ENCODE measurements at regions not wholly inside any gene's neighbourhood (a gene's known extent, or its start where the extent isn't known, plus 50 kb on each side); places are given as distances from the start of the nearest gene placed in this dataset.

DNA sequence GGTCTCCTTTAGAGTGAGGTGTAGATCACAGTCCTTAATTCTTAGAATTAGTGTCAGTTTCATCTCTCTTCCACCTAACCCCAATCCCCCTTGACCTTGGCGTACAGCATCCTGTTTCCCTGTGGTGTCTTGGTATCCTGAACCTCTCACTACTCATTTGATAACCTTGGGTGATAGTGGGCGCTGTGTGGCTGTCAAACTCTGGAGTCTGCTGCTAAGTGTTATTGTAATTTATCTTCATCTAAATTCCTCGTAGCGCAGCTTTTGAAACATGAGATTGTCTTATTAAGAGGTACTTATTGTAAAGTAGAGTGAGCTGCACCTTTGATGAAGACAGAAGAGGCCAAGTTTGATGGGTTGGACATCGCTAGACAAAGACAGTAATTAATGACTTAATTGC, 222.6 kb upstream of the SPRED2 start:
- TF ChIP-seq, protein P1, sequence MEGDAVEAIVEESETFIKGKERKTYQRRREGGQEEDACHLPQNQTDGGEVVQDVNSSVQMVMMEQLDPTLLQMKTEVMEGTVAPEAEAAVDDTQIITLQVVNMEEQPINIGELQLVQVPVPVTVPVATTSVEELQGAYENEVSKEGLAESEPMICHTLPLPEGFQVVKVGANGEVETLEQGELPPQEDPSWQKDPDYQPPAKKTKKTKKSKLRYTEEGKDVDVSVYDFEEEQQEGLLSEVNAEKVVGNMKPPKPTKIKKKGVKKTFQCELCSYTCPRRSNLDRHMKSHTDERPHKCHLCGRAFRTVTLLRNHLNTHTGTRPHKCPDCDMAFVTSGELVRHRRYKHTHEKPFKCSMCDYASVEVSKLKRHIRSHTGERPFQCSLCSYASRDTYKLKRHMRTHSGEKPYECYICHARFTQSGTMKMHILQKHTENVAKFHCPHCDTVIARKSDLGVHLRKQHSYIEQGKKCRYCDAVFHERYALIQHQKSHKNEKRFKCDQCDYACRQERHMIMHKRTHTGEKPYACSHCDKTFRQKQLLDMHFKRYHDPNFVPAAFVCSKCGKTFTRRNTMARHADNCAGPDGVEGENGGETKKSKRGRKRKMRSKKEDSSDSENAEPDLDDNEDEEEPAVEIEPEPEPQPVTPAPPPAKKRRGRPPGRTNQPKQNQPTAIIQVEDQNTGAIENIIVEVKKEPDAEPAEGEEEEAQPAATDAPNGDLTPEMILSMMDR (IDR thresholded peaks at IDR 0.05), result no peak
- no peak for TF ChIP-seq POLR2A (IDR thresholded peaks at IDR 0.05)
